GM12878 (cell line): ENCODE measurements at regions not wholly inside any gene's neighbourhood (a gene's known extent, or its start where the extent isn't known, plus 50 kb on each side); places are given as distances from the start of the nearest gene placed in this dataset.

Source experiments
- ATAC-seq: fragments of 200-7000 bp; cut with Tn5 transposase; 3 replicates; pipeline ENCODE4 v1.9.1; 2020; ENCODE audit warnings: mild to moderate bottlenecking, moderate library complexity
- BruUV-seq: library from RNA; stranded (reverse); fragments of 400-500 nt; replicated peaks from 2 replicates; lab custom pipeline; 2021; lab: Mats Ljungman, UMichigan
- CTCF ChIA-PET: fragments of 300-600 bp; sonication (Branson Sonifier 250); formaldehyde crosslinking; extraction: SDS; loops from one replicate; lab custom pipeline; 2021; ENCODE audit warnings: inconsistent platforms; lab: Yijun Ruan, JAX
- POLR2A ChIA-PET: fragments of 350-600 bp; formaldehyde crosslinking; extraction: SDS; loops from one replicate; lab custom pipeline; 2021; ENCODE audit warnings: inconsistent platforms; lab: Charles Lee
- RAD21 ChIA-PET: fragments of 300-600 bp; sonication (Branson Sonifier 250); formaldehyde crosslinking; loops from one replicate; lab custom pipeline; 2023; ENCODE audit warnings: antibody characterized with exemption; ENCODE audit not compliant: unreplicated experiment; lab: Charles Lee
- SMC1A ChIA-PET: fragments of 300-600 bp; sonication (Branson Sonifier 250); formaldehyde crosslinking; loops from one replicate; lab custom pipeline; 2023; ENCODE audit not compliant: unreplicated experiment, uncharacterized antibody; lab: Charles Lee
- DNase-seq: peaks from one replicate; pipeline ENCODE4 v3.0.0-alpha.2; 2011; ENCODE audit warnings: low read depth, low spot score
- FAIRE-seq: peaks from 3 replicates; lab custom pipeline; 2011; peaks lifted over from hg19 to GRCh38; lab: Jason Lieb, UNC
- H2AFZ ChIP-seq: 2 replicates; pipeline ENCODE4 v1.6.0; 2011; ENCODE audit warnings: low read depth, low read length, control low read depth; ENCODE audit not compliant: control insufficient read depth
- H3K27ac ChIP-seq: 2 replicates; pipeline ENCODE4 v1.5.1; 2011; ENCODE audit warnings: control low read depth; ENCODE audit not compliant: control insufficient read depth, insufficient read depth
- H3K27me3 ChIP-seq, 2 experiments: replicated peaks in 1 of 2; 2 replicates each; pipeline versions ENCODE4 v1.6.0 to v1.6.1; 2011; ENCODE audit warnings: low read length in 1 of 2; ENCODE audit not compliant: control insufficient read depth in 2 of 2, insufficient read depth in 2 of 2
- H3K36me3 ChIP-seq, 2 experiments: 2 replicates each; pipeline ENCODE4 v1.5.1; 2011; ENCODE audit warnings: low read length in 1 of 2; ENCODE audit not compliant: control insufficient read depth in 2 of 2, insufficient read depth in 2 of 2
- H3K4me1 ChIP-seq: 2 replicates; pipeline ENCODE4 v1.6.1; 2011; ENCODE audit warnings: mild to moderate bottlenecking, low read length, moderate library complexity, mixed read lengths; ENCODE audit not compliant: control insufficient read depth, insufficient read depth
- H3K4me2 ChIP-seq: 2 replicates; pipeline ENCODE4 v1.6.0; 2011; ENCODE audit warnings: control low read depth; ENCODE audit not compliant: control insufficient read depth, insufficient read depth
- H3K4me3 ChIP-seq: fragments of 200-600 bp; sonication (generic); 2 replicates; pipeline ENCODE4 v1.5.1; 2016
- H3K79me2 ChIP-seq: 2 replicates; pipeline ENCODE4 v1.6.0; 2011; ENCODE audit warnings: low read length; ENCODE audit not compliant: control insufficient read depth, insufficient read depth
- H3K9ac ChIP-seq: 2 replicates; pipeline ENCODE4 v1.8.0; 2011; ENCODE audit warnings: low read length, control low read depth, mixed read lengths; ENCODE audit not compliant: control insufficient read depth, insufficient read depth
- H3K9me3 ChIP-seq: replicated peaks from 3 replicates; pipeline ENCODE4 v1.5.1; 2011; ENCODE audit warnings: mild to moderate bottlenecking, low read length; ENCODE audit not compliant: control insufficient read depth, insufficient read depth
- H4K20me1 ChIP-seq: 2 replicates; pipeline ENCODE4 v1.6.0; 2011; ENCODE audit not compliant: control insufficient read depth, insufficient read depth
- BCL11A ChIP-seq: IDR thresholded peaks from 2 replicates; pipeline ENCODE4 v1.6.1; 2011; ENCODE audit warnings: low read depth, low read length
- BCL3 ChIP-seq: IDR thresholded peaks from 2 replicates; pipeline ENCODE4 v1.6.1; 2011; ENCODE audit warnings: borderline replicate concordance, low read depth, mild to moderate bottlenecking, moderate library complexity, low read length; ENCODE audit not compliant: insufficient read depth, poor library complexity, severe bottlenecking
- CHD1 ChIP-seq: IDR thresholded peaks from 2 replicates; pipeline ENCODE4 v1.6.1; 2012; ENCODE audit warnings: low read depth, low read length, improper control_type of control experiment
- GATAD2B ChIP-seq: fragments of 450-650 bp; conservative IDR thresholded peaks from 2 replicates; pipeline ENCODE4 v1.6.1; 2017; ENCODE audit warnings: low read depth, mild to moderate bottlenecking, moderate library complexity
- HDGF ChIP-seq: fragments of 450-650 bp; IDR thresholded peaks from 2 replicates; pipeline ENCODE4 v1.6.1; 2016; ENCODE audit warnings: antibody characterized with exemption
- IKZF2 ChIP-seq, 2 experiments: fragments of 450-650 bp; IDR thresholded peaks; 2 replicates each; pipeline ENCODE4 v1.6.1; 2017; ENCODE audit warnings: mild to moderate bottlenecking in 2 of 2, moderate library complexity in 2 of 2
- MXI1 ChIP-seq: fragments of 150-350 bp; IDR thresholded peaks from 2 replicates; pipeline ENCODE4 v1.6.1; 2011; ENCODE audit warnings: low read depth, mild to moderate bottlenecking, inconsistent platforms, low read length, improper control_type of control experiment
- PKNOX1 ChIP-seq: fragments of 450-650 bp; IDR thresholded peaks from 2 replicates; pipeline ENCODE4 v1.6.1; 2016; ENCODE audit warnings: mild to moderate bottlenecking
- SREBF1 ChIP-seq: IDR thresholded peaks from 2 replicates; pipeline ENCODE4 v1.6.1; 2012; ENCODE audit warnings: mild to moderate bottlenecking, low read length
- ZBTB4 ChIP-seq: fragments of 450-650 bp; formaldehyde crosslinking; IDR thresholded peaks from 2 replicates; pipeline ENCODE4 v1.4.0; 2022; ENCODE audit warnings: mild to moderate bottlenecking, moderate library complexity
- WGBS: methylation state at CpG from one replicate; pipeline ENCODE4 v1.1.6; 2016; ENCODE audit warnings: low lambda C conversion rate; ENCODE audit not compliant: insufficient replicate concordance, insufficient coverage; ENCODE audit errors: missing lambda C conversion rate; 5-methylcytosine and 5-hydroxymethylcytosine counted together
- in situ Hi-C: fragments of 300-500 bp; cut with MboI; formaldehyde crosslinking; loops from 9 replicates; pipeline ENCODE4 v1.14.3; 2018; ENCODE audit warnings: mixed read lengths
- intact Hi-C: fragments of 100-400 bp; cut with micrococcal nuclease; formaldehyde crosslinking; loops from one replicate; pipeline ENCODE4 v1.14.2; 2022; ENCODE audit not compliant: unreplicated experiment

- Histone ChIP-seq H3K4me1 (no peaks in the 10 kb centered on the region), H3K9me3 (peaks cover 6% of the 10 kb centered on the region; the same call in 2 of the 3 replicates), H3K27me3 (no peaks in the 10 kb centered on the region), H4K20me1 (no peaks in the 10 kb centered on the region), H3K27ac (no peak overlapping the region), H3K4me3 (no peak overlapping the region), H2AFZ (no peak overlapping the region), H3K4me2 (no peak overlapping the region), H3K36me3 (no peaks in the 10 kb centered on the region), H3K9ac (no peak overlapping the region), H3K79me2 (no peaks in the 10 kb centered on the region)
- BruUV-seq: no TSS peak
- ChIA-PET CTCF (interaction anchor here (1.1 kb wide), 1 partner anchor 22 kb away, joined by 4 read pairs; no protein-coding TSS in a partner anchor), RAD21 (interaction anchor here (0.6 to 1.5 kb wide), 2 partner anchors 33 to 815 kb away, joined by 3 to 4 read pairs; no protein-coding TSS in a partner anchor), POLR2A (no interaction called here), SMC1A (no interaction called here)
- FAIRE-seq (no peak), ATAC-seq (no peak), DNase-seq (no peak)
- 32% methylated on average over 5 of the region's 5 CpGs for WGBS
- intact Hi-C loops (no loop called here), in situ Hi-C loops (no loop called here)
- TF ChIP-seq HDGF: no peak
- TF ChIP-seq GATAD2B: no peak
- TF ChIP-seq MXI1: no peak
- no peak for TF ChIP-seq BCL11A
- no peak for TF ChIP-seq SREBF1
- TF ChIP-seq BCL3: no peak
- no peak for TF ChIP-seq CHD1
- TF ChIP-seq PKNOX1: no peak
- no peak for TF ChIP-seq IKZF2 (IDR thresholded peaks at IDR 0.05)
- no peak for TF ChIP-seq ZBTB4
Measured at GRCh38 chr22:22993184-22993583, 77.1 kb upstream of the GNAZ start.
